GM12878 (cell line): ENCODE measurements at regions not wholly inside any gene's neighbourhood (a gene's known extent, or its start where the extent isn't known, plus 50 kb on each side); places are given as distances from the start of the nearest gene placed in this dataset.
"Not testable (repeated sequence)": the region's sequence is repeated elsewhere in the genome, so short reads cannot be mapped to it uniquely, and the experiment has no call there.

Experiments used
- ATAC-seq: fragments of 200-7000 bp; cut with Tn5 transposase; 3 replicates; pipeline ENCODE4 v1.9.1; 2020; ENCODE audit warnings: mild to moderate bottlenecking, moderate library complexity
- BruUV-seq: library from RNA; stranded (reverse); fragments of 400-500 nt; replicated peaks from 2 replicates; lab custom pipeline; 2021; lab: Mats Ljungman, UMichigan
- CTCF ChIA-PET: fragments of 300-600 bp; sonication (Branson Sonifier 250); formaldehyde crosslinking; extraction: SDS; loops from one replicate; lab custom pipeline; 2021; ENCODE audit warnings: inconsistent platforms; lab: Yijun Ruan, JAX
- POLR2A ChIA-PET: fragments of 350-600 bp; formaldehyde crosslinking; extraction: SDS; loops from one replicate; lab custom pipeline; 2021; ENCODE audit warnings: inconsistent platforms; lab: Charles Lee
- RAD21 ChIA-PET: fragments of 300-600 bp; sonication (Branson Sonifier 250); formaldehyde crosslinking; loops from one replicate; lab custom pipeline; 2023; ENCODE audit warnings: antibody characterized with exemption; ENCODE audit not compliant: unreplicated experiment; lab: Charles Lee
- SMC1A ChIA-PET: fragments of 300-600 bp; sonication (Branson Sonifier 250); formaldehyde crosslinking; loops from one replicate; lab custom pipeline; 2023; ENCODE audit not compliant: unreplicated experiment, uncharacterized antibody; lab: Charles Lee
- DNase-seq: peaks from one replicate; pipeline ENCODE4 v3.0.0-alpha.2; 2011; ENCODE audit warnings: low read depth, low spot score
- FAIRE-seq: peaks from 3 replicates; lab custom pipeline; 2011; peaks lifted over from hg19 to GRCh38; lab: Jason Lieb, UNC
- H2AFZ ChIP-seq: 2 replicates; pipeline ENCODE4 v1.6.0; 2011; ENCODE audit warnings: low read depth, low read length, control low read depth; ENCODE audit not compliant: control insufficient read depth
- H3K27ac ChIP-seq: 2 replicates; pipeline ENCODE4 v1.5.1; 2011; ENCODE audit warnings: control low read depth; ENCODE audit not compliant: control insufficient read depth, insufficient read depth
- H3K27me3 ChIP-seq, 2 experiments: replicated peaks in 1 of 2; 2 replicates each; pipeline versions ENCODE4 v1.6.0 to v1.6.1; 2011; ENCODE audit warnings: low read length in 1 of 2; ENCODE audit not compliant: control insufficient read depth in 2 of 2, insufficient read depth in 2 of 2
- H3K36me3 ChIP-seq, 2 experiments: 2 replicates each; pipeline ENCODE4 v1.5.1; 2011; ENCODE audit warnings: low read length in 1 of 2; ENCODE audit not compliant: control insufficient read depth in 2 of 2, insufficient read depth in 2 of 2
- H3K4me1 ChIP-seq: 2 replicates; pipeline ENCODE4 v1.6.1; 2011; ENCODE audit warnings: mild to moderate bottlenecking, low read length, moderate library complexity, mixed read lengths; ENCODE audit not compliant: control insufficient read depth, insufficient read depth
- H3K4me2 ChIP-seq: 2 replicates; pipeline ENCODE4 v1.6.0; 2011; ENCODE audit warnings: control low read depth; ENCODE audit not compliant: control insufficient read depth, insufficient read depth
- H3K4me3 ChIP-seq: fragments of 200-600 bp; sonication (generic); 2 replicates; pipeline ENCODE4 v1.5.1; 2016
- H3K79me2 ChIP-seq: 2 replicates; pipeline ENCODE4 v1.6.0; 2011; ENCODE audit warnings: low read length; ENCODE audit not compliant: control insufficient read depth, insufficient read depth
- H3K9ac ChIP-seq: 2 replicates; pipeline ENCODE4 v1.8.0; 2011; ENCODE audit warnings: low read length, control low read depth, mixed read lengths; ENCODE audit not compliant: control insufficient read depth, insufficient read depth
- H3K9me3 ChIP-seq: replicated peaks from 3 replicates; pipeline ENCODE4 v1.5.1; 2011; ENCODE audit warnings: mild to moderate bottlenecking, low read length; ENCODE audit not compliant: control insufficient read depth, insufficient read depth
- H4K20me1 ChIP-seq: 2 replicates; pipeline ENCODE4 v1.6.0; 2011; ENCODE audit not compliant: control insufficient read depth, insufficient read depth
- CEBPB ChIP-seq, 2 experiments: fragments of 150-350 bp in 1 of 2; IDR thresholded peaks; 2 replicates each; pipeline ENCODE4 v1.6.1; 2012 to 2014; ENCODE audit warnings: low read depth in 2 of 2, low read length in 2 of 2, borderline replicate concordance in 1 of 2, inconsistent platforms in 1 of 2
- KAT2A ChIP-seq: conservative IDR thresholded peaks from 2 replicates; pipeline ENCODE4 v1.6.1; 2011; ENCODE audit warnings: low read depth, low read length; ENCODE audit not compliant: control insufficient read depth
- POLR2AphosphoS2 ChIP-seq: IDR thresholded peaks from 2 replicates; pipeline ENCODE4 v1.6.1; 2011; ENCODE audit warnings: low read depth, mild to moderate bottlenecking, low read length, improper control_type of control experiment, moderate library complexity
- SPI1 ChIP-seq: IDR thresholded peaks from 2 replicates; pipeline ENCODE4 v1.6.1; 2011; ENCODE audit warnings: low read depth, mild to moderate bottlenecking, low read length, moderate library complexity, borderline replicate concordance; ENCODE audit not compliant: insufficient read depth
- SREBF1 ChIP-seq: IDR thresholded peaks from 2 replicates; pipeline ENCODE4 v1.6.1; 2012; ENCODE audit warnings: mild to moderate bottlenecking, low read length
- STAT3 ChIP-seq: IDR thresholded peaks from 2 replicates; pipeline ENCODE4 v1.6.1; 2011; ENCODE audit warnings: low read depth, low read length, improper control_type of control experiment
- WGBS: methylation state at CpG from one replicate; pipeline ENCODE4 v1.1.6; 2016; ENCODE audit warnings: low lambda C conversion rate; ENCODE audit not compliant: insufficient replicate concordance, insufficient coverage; ENCODE audit errors: missing lambda C conversion rate; 5-methylcytosine and 5-hydroxymethylcytosine counted together
- in situ Hi-C: fragments of 300-500 bp; cut with MboI; formaldehyde crosslinking; loops from 9 replicates; pipeline ENCODE4 v1.14.3; 2018; ENCODE audit warnings: mixed read lengths
- intact Hi-C: fragments of 100-400 bp; cut with micrococcal nuclease; formaldehyde crosslinking; loops from one replicate; pipeline ENCODE4 v1.14.2; 2022; ENCODE audit not compliant: unreplicated experiment
- TF ChIP-seq, protein P1 (sequence below): IDR thresholded peaks from 2 replicates; pipeline ENCODE4 v1.6.1; 2011; ENCODE audit warnings: borderline replicate concordance, low read depth, mild to moderate bottlenecking, moderate library complexity, low read length; ENCODE audit not compliant: insufficient read depth, poor library complexity, severe bottlenecking

- no TSS peak for BruUV-seq
- in situ Hi-C loops = no loop called here
- no peak for FAIRE-seq
Observed at GRCh38 chr4:170682558-170683294, 593.0 kb upstream of the AADAT start.

DNA sequence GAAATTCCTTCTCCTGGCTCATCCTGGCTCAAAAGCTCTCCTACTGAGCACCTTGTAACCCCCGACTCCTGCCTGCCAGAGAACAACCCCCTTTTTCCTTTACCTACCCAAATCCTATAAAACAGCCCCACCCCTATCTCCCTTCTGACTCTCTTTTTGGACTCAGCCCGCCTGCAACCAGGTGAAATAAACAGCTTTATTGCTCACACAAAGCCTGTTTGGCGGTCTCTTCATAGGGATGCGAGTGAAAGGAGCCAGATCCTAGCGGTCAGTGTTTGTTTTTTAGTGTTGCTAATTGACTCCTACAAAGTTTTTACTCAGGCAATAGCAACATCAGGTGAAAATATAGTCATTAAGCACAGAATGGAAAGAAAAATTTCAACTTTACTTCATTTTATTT, 592.3 kb upstream of the AADAT start:
- POLR2A ChIA-PET, intact Hi-C loops, H2AFZ ChIP-seq, ATAC-seq, H3K79me2 ChIP-seq, H3K9ac ChIP-seq, RAD21 ChIA-PET, H3K4me3 ChIP-seq, H3K36me3 ChIP-seq, H4K20me1 ChIP-seq, CTCF ChIA-PET, H3K27me3 ChIP-seq, DNase-seq, SMC1A ChIA-PET, FAIRE-seq, in situ Hi-C loops, H3K4me2 ChIP-seq, H3K9me3 ChIP-seq, H3K4me1 ChIP-seq, H3K27ac ChIP-seq, BruUV-seq: not testable (repeated sequence)
- 23% methylated on average over 5 of the region's 5 CpGs for WGBS

More at GRCh38 chr4:170682558-170683294, 593.0 kb upstream of the AADAT start:
- Histone ChIP-seq H3K27me3 (no peaks in the 10 kb centered on the region), H3K4me2 (no peak overlapping the region), H3K27ac (no peak overlapping the region), H3K36me3 (no peaks in the 10 kb centered on the region), H3K9me3 (no peaks in the 10 kb centered on the region; the same call in 2 of the 3 replicates), H4K20me1 (no peaks in the 10 kb centered on the region), H3K9ac (no peak overlapping the region), H2AFZ (no peak overlapping the region), H3K79me2 (no peaks in the 10 kb centered on the region), H3K4me1 (no peaks in the 10 kb centered on the region), H3K4me3 (no peak overlapping the region)
- CTCF ChIA-PET = no interaction called here
- TF ChIP-seq CEBPB (IDR thresholded peaks at IDR 0.05; ENCODE audit: borderline replicate concordance in 1 of 2, low read depth in 2 of 2, low read length in 2 of 2) (no peak), STAT3 (no peak), POLR2AphosphoS2 (no peak), KAT2A (no peak), SPI1 (no peak), SREBF1 (no peak)
- TF ChIP-seq, protein P1, sequence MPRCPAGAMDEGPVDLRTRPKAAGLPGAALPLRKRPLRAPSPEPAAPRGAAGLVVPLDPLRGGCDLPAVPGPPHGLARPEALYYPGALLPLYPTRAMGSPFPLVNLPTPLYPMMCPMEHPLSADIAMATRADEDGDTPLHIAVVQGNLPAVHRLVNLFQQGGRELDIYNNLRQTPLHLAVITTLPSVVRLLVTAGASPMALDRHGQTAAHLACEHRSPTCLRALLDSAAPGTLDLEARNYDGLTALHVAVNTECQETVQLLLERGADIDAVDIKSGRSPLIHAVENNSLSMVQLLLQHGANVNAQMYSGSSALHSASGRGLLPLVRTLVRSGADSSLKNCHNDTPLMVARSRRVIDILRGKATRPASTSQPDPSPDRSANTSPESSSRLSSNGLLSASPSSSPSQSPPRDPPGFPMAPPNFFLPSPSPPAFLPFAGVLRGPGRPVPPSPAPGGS = no peak
- DNase-seq (no peak), ATAC-seq (no peak)
- SMC1A ChIA-PET = interaction anchor here (0.8 to 1.2 kb wide), 2 partner anchors 16 to 24 kb away, joined by 3 read pairs; no protein-coding TSS in a partner anchor
- WGBS = 8% methylated on average over 5 of the region's 5 CpGs
- RAD21 ChIA-PET = no interaction called here
- POLR2A ChIA-PET = no interaction called here
- intact Hi-C loops = no loop called here
